IMR-90 (cell line): ENCODE measurements at regions not wholly inside any gene's neighbourhood (a gene's known extent, or its start where the extent isn't known, plus 50 kb on each side); places are given as distances from the start of the nearest gene placed in this dataset.

Experiments
- ATAC-seq: fragments of 200-7000 bp; cut with Tn5 transposase; 2 replicates; pipeline ENCODE4 v1.9.1; 2020; ENCODE audit warnings: low read depth, mild to moderate bottlenecking, moderate library complexity
- BruUV-seq: library from RNA; stranded (reverse); fragments of 400-500 nt; replicated peaks from 2 replicates; lab custom pipeline; 2021; lab: Mats Ljungman, UMichigan
- CTCF ChIA-PET: fragments of 300-600 bp; formaldehyde crosslinking; extraction: SDS; loops from one replicate; lab custom pipeline; 2021; ENCODE audit warnings: antibody characterized with exemption; lab: Yijun Ruan, JAX
- POLR2A ChIA-PET: fragments of 300-600 bp; sonication (Branson Sonifier 250); formaldehyde crosslinking; loops from one replicate; lab custom pipeline; 2022; ENCODE audit warnings: antibody characterized with exemption; ENCODE audit not compliant: unreplicated experiment; lab: Charles Lee
- DNase-seq: peaks from one replicate; pipeline ENCODE4 v3.0.0; 2013
- H2AFZ ChIP-seq: replicated peaks from 2 replicates; pipeline ENCODE3; 2013; ENCODE audit warnings: low read length, mild to moderate bottlenecking; ENCODE audit not compliant: poor library complexity
- H2AK5ac ChIP-seq: 2 replicates; pipeline ENCODE4 v1.6.1; 2013; ENCODE audit warnings: low read depth, low read length, inconsistent platforms
- H2AK9ac ChIP-seq: replicated peaks from 2 replicates; pipeline ENCODE3; 2013; ENCODE audit warnings: mild to moderate bottlenecking, low read depth, low read length, moderate library complexity; ENCODE audit not compliant: poor library complexity
- H2BK120ac ChIP-seq: 2 replicates; pipeline ENCODE4 v1.6.1; 2013; ENCODE audit warnings: low read depth, low read length, inconsistent platforms
- H2BK15ac ChIP-seq: 3 replicates; pipeline ENCODE4 v1.6.1; 2013; ENCODE audit warnings: low read depth, low read length, inconsistent platforms
- H2BK20ac ChIP-seq: 2 replicates; pipeline ENCODE4 v1.6.1; 2013; ENCODE audit warnings: low read depth, mild to moderate bottlenecking, inconsistent platforms, low read length, moderate library complexity
- H2BK5ac ChIP-seq: 2 replicates; pipeline ENCODE4 v1.6.1; 2013; ENCODE audit warnings: mild to moderate bottlenecking, low read depth, low read length, inconsistent platforms; ENCODE audit not compliant: poor library complexity, severe bottlenecking
- H3K14ac ChIP-seq: replicated peaks from 2 replicates; pipeline ENCODE4 v1.6.1; 2013; ENCODE audit warnings: low read depth, low read length, inconsistent platforms
- H3K18ac ChIP-seq: 2 replicates; pipeline ENCODE4 v1.6.1; 2013; ENCODE audit warnings: low read depth, low read length, control low read depth
- H3K23ac ChIP-seq: 2 replicates; pipeline ENCODE4 v1.6.1; 2013; ENCODE audit warnings: low read depth, low read length, inconsistent platforms
- H3K27ac ChIP-seq: 2 replicates; pipeline ENCODE4 v1.5.1; 2013; ENCODE audit warnings: mild to moderate bottlenecking, control low read depth, low read length; ENCODE audit not compliant: insufficient read depth
- H3K27me3 ChIP-seq: 2 replicates; pipeline ENCODE4 v1.6.1; 2013; ENCODE audit warnings: low read length; ENCODE audit not compliant: control insufficient read depth, insufficient read depth
- H3K36me3 ChIP-seq: 2 replicates; pipeline ENCODE4 v1.6.1; 2013; ENCODE audit warnings: low read length, mixed read lengths; ENCODE audit not compliant: control insufficient read depth, insufficient read depth
- H3K4ac ChIP-seq: 2 replicates; pipeline ENCODE4 v1.6.1; 2013; ENCODE audit warnings: low read depth, low read length, inconsistent platforms
- H3K4me1 ChIP-seq: 2 replicates; pipeline ENCODE4 v1.6.1; 2013; ENCODE audit warnings: low read length, mixed read lengths; ENCODE audit not compliant: control insufficient read depth, insufficient read depth
- H3K4me2 ChIP-seq: 2 replicates; pipeline ENCODE4 v1.6.1; 2013; ENCODE audit warnings: low read depth, mild to moderate bottlenecking, control low read depth, low read length, moderate library complexity
- H3K4me3 ChIP-seq: 2 replicates; pipeline ENCODE4 v1.5.1; 2013; ENCODE audit warnings: low read depth, mild to moderate bottlenecking, control low read depth, low read length, moderate library complexity; ENCODE audit not compliant: insufficient read depth
- H3K56ac ChIP-seq: 2 replicates; pipeline ENCODE4 v1.6.1; 2013; ENCODE audit warnings: low read length, inconsistent platforms; ENCODE audit not compliant: insufficient read depth; ENCODE audit errors: extremely low read depth
- H3K79me1 ChIP-seq, 2 experiments: 2 replicates each; pipeline ENCODE4 v1.6.1; 2013; ENCODE audit warnings: low read length in 2 of 2, inconsistent platforms in 1 of 2, low read depth in 1 of 2
- H3K9ac ChIP-seq: 2 replicates; pipeline ENCODE4 v1.6.1; 2013; ENCODE audit warnings: low read depth, low read length, control low read depth
- H3K9me1 ChIP-seq: 2 replicates; pipeline ENCODE4 v1.6.1; 2013; ENCODE audit warnings: low read length, inconsistent platforms; ENCODE audit not compliant: insufficient read depth
- H3K9me3 ChIP-seq: 2 replicates; pipeline ENCODE4 v1.6.1; 2013; ENCODE audit warnings: low read length; ENCODE audit not compliant: control insufficient read depth, insufficient read depth
- H4K20me1 ChIP-seq: 2 replicates; pipeline ENCODE4 v1.6.1; 2013; ENCODE audit warnings: low read length, inconsistent platforms; ENCODE audit not compliant: insufficient read depth
- H4K5ac ChIP-seq: 2 replicates; pipeline ENCODE4 v1.6.1; 2013; ENCODE audit warnings: mild to moderate bottlenecking, low read depth, low read length, control low read depth
- H4K8ac ChIP-seq, 2 experiments: 2 replicates each; pipeline ENCODE4 v1.6.1; 2013; ENCODE audit warnings: low read depth in 2 of 2, low read length in 2 of 2, control low read depth in 1 of 2, inconsistent platforms in 1 of 2
- H4K91ac ChIP-seq: 2 replicates; pipeline ENCODE4 v1.6.1; 2013; ENCODE audit warnings: low read depth, low read length, inconsistent platforms; ENCODE audit not compliant: insufficient read depth
- CHD1 ChIP-seq: IDR thresholded peaks from 2 replicates; pipeline ENCODE4 v1.6.1; 2012; ENCODE audit warnings: low read depth, low read length, improper control_type of control experiment
- FOS ChIP-seq: fragments of 150-350 bp; IDR thresholded peaks from 2 replicates; pipeline ENCODE4 v1.6.1; 2016; ENCODE audit warnings: low read depth, low read length
- MAFK ChIP-seq: IDR thresholded peaks from 2 replicates; pipeline ENCODE4 v1.6.1; 2012; ENCODE audit warnings: low read depth, low read length, improper control_type of control experiment
- MAZ ChIP-seq: IDR thresholded peaks from 2 replicates; pipeline ENCODE4 v1.6.1; 2012; ENCODE audit warnings: low read depth, mild to moderate bottlenecking, low read length, improper control_type of control experiment, moderate library complexity, borderline replicate concordance
- MXI1 ChIP-seq: IDR thresholded peaks from 2 replicates; pipeline ENCODE4 v1.6.1; 2012; ENCODE audit warnings: low read depth, mild to moderate bottlenecking, low read length, moderate library complexity, borderline replicate concordance
- POLR2A ChIP-seq: IDR thresholded peaks from 2 replicates; pipeline ENCODE4 v1.6.1; 2012; ENCODE audit warnings: mild to moderate bottlenecking, low read depth, low read length
- RAD21 ChIP-seq: IDR thresholded peaks from 2 replicates; pipeline ENCODE4 v1.6.1; 2012; ENCODE audit warnings: low read length, improper control_type of control experiment
- RCOR1 ChIP-seq: IDR thresholded peaks from 2 replicates; pipeline ENCODE4 v1.6.1; 2012; ENCODE audit warnings: mild to moderate bottlenecking, low read length, improper control_type of control experiment; ENCODE audit not compliant: insufficient replicate concordance
- RFX5 ChIP-seq: IDR thresholded peaks from 2 replicates; pipeline ENCODE4 v1.8.0; 2012; ENCODE audit warnings: low read depth, mild to moderate bottlenecking, low read length, moderate library complexity
- SMC3 ChIP-seq: fragments of 150-350 bp; IDR thresholded peaks from 2 replicates; pipeline ENCODE4 v1.6.1; 2016; ENCODE audit warnings: low read depth, mild to moderate bottlenecking, antibody characterized with exemption, low read length, moderate library complexity
- WGBS, 2 experiments: methylation state at CpG; one replicate each; pipeline versions ENCODE4 v1.1.5 to v1.1.7; 2013; ENCODE audit warnings: missing lambda C conversion rate in 2 of 2; ENCODE audit not compliant: insufficient read length in 1 of 2; ENCODE audit errors: extremely low coverage in 2 of 2; 5-methylcytosine and 5-hydroxymethylcytosine counted together
- dilution Hi-C: fragments of 300-500 bp; cut with HindIII; formaldehyde crosslinking; loops from one replicate; pipeline ENCODE4 v1.14.3; 2018; ENCODE audit warnings: low sequenced_read_pairs; ENCODE audit not compliant: unreplicated experiment
- in situ Hi-C: fragments of 300-500 bp; cut with MboI; formaldehyde crosslinking; loops from 3 replicates; pipeline ENCODE4 v1.14.3; 2019; ENCODE audit warnings: low sequenced_read_pairs, inconsistent platforms, mixed read lengths
- intact Hi-C: fragments of 100-400 bp; cut with micrococcal nuclease; formaldehyde crosslinking; loops from 2 replicates; pipeline ENCODE4 v1.10.0; 2022
- TF ChIP-seq, protein P1 (sequence below): fragments of 150-350 bp; IDR thresholded peaks from 2 replicates; pipeline ENCODE4 v1.6.1; 2016; ENCODE audit warnings: low read depth, mild to moderate bottlenecking, low read length, moderate library complexity, borderline replicate concordance
- TF ChIP-seq, protein P2 (sequence below): conservative IDR thresholded peaks from 2 replicates; pipeline ENCODE4 v1.5.1; 2012; ENCODE audit warnings: mild to moderate bottlenecking, low read depth, low read length, improper control_type of control experiment

DNA sequence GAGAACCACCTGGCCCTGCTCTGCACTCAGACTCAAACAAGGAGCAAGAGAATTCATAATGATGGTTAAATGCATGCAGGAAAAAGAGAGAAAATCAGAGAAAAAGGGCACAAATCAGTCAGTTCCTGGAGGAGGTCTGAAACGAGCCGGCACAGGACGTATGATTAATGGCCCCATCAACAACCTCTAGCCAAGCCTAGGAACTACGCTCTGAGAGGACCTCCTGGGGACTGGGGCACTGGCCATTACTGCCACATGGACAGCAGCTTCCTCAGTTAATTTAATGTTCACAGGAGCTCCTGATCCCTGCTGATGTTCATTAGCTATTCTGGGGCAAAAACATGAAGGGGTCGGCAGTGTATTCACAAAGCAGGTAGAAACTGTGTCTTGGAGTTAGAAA lies 238.1 kb downstream of the MED10 start:
- H3K9ac ChIP-seq, result no peak overlapping the region
- H2AK9ac ChIP-seq, result no peak overlapping the region
- peaks cover 17% of the 10 kb centered on the region for H3K9me3 ChIP-seq
- H2AK5ac ChIP-seq, result no peak overlapping the region
- H3K56ac ChIP-seq, result no peak overlapping the region
- H3K27ac ChIP-seq, result no peak overlapping the region
- no peaks in the 10 kb centered on the region for H3K27me3 ChIP-seq
- dilution Hi-C loops, result no loop called here
- ATAC-seq (no peak), DNase-seq (no peak)
- H3K4ac ChIP-seq, result no peak overlapping the region
- no peak overlapping the region for H2BK15ac ChIP-seq
- H3K23ac ChIP-seq, result no peak overlapping the region
- H3K9me1 ChIP-seq, result no peaks in the 10 kb centered on the region
- no peaks in the 10 kb centered on the region for H3K79me1 ChIP-seq
- no peaks in the 10 kb centered on the region for H3K36me3 ChIP-seq
- POLR2A ChIA-PET, result no interaction called here
- CTCF ChIA-PET, result no interaction called here
- in situ Hi-C loops, result no loop called here
- H3K14ac ChIP-seq, result no peak overlapping the region
- H2BK20ac ChIP-seq, result no peak overlapping the region
- H3K4me3 ChIP-seq, result no peak overlapping the region
- H4K8ac ChIP-seq, result no peak overlapping the region
- H2BK120ac ChIP-seq, result no peak overlapping the region
- no peak overlapping the region for H2AFZ ChIP-seq
- intact Hi-C loops, result no loop called here
- no peak overlapping the region for H3K18ac ChIP-seq
- WGBS, 2 experiments, result 60% methylated on average over 1 of the region's 5 CpGs; no CpG with 5 or more reads in 1 of the 2 experiments
- H4K5ac ChIP-seq, result no peak overlapping the region
- BruUV-seq, result no TSS peak
- no peaks in the 10 kb centered on the region for H3K4me1 ChIP-seq
- no peak overlapping the region for H4K91ac ChIP-seq
- H4K20me1 ChIP-seq, result no peaks in the 10 kb centered on the region
- H3K4me2 ChIP-seq, result no peak overlapping the region
- H2BK5ac ChIP-seq, result no peak overlapping the region
- TF ChIP-seq CHD1, result no peak
- TF ChIP-seq MAFK, result no peak
- TF ChIP-seq, protein P1, sequence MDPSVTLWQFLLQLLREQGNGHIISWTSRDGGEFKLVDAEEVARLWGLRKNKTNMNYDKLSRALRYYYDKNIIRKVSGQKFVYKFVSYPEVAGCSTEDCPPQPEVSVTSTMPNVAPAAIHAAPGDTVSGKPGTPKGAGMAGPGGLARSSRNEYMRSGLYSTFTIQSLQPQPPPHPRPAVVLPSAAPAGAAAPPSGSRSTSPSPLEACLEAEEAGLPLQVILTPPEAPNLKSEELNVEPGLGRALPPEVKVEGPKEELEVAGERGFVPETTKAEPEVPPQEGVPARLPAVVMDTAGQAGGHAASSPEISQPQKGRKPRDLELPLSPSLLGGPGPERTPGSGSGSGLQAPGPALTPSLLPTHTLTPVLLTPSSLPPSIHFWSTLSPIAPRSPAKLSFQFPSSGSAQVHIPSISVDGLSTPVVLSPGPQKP, result no peak
- TF ChIP-seq RFX5, result no peak
- no peak for TF ChIP-seq SMC3
- TF ChIP-seq FOS, result no peak
- TF ChIP-seq MAZ, result no peak
- TF ChIP-seq RCOR1, result no peak
- TF ChIP-seq MXI1, result no peak
- TF ChIP-seq, protein P2, sequence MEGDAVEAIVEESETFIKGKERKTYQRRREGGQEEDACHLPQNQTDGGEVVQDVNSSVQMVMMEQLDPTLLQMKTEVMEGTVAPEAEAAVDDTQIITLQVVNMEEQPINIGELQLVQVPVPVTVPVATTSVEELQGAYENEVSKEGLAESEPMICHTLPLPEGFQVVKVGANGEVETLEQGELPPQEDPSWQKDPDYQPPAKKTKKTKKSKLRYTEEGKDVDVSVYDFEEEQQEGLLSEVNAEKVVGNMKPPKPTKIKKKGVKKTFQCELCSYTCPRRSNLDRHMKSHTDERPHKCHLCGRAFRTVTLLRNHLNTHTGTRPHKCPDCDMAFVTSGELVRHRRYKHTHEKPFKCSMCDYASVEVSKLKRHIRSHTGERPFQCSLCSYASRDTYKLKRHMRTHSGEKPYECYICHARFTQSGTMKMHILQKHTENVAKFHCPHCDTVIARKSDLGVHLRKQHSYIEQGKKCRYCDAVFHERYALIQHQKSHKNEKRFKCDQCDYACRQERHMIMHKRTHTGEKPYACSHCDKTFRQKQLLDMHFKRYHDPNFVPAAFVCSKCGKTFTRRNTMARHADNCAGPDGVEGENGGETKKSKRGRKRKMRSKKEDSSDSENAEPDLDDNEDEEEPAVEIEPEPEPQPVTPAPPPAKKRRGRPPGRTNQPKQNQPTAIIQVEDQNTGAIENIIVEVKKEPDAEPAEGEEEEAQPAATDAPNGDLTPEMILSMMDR, result no peak
- TF ChIP-seq POLR2A, result no peak
- TF ChIP-seq RAD21, result no peak
